ENCODE measurements at regions not wholly inside any gene's neighbourhood (a gene's known extent, or its start where the extent isn't known, plus 50 kb on each side); places are given as distances from the start of the nearest gene placed in this dataset.

- ATAC-seq = no peak
- 76 to 84% (median 78%) methylated on average over 8 of the region's 8 CpGs for WGBS, 4 donors
Measured at GRCh38 chr7:3107889-3108570, 64.4 kb upstream of the CARD11 start.

GRCh38 chr7:3109311-3109915 is 65.7 kb upstream of the CARD11 start:
- TF ChIP-seq CTCF (IDR thresholded peaks at IDR 0.05) (no peak), POLR2A (IDR thresholded peaks at IDR 0.05) (no peak)
- WGBS, 4 donors = 67 to 73% (median 69%) methylated on average over 9 of the region's 9 CpGs
- peaks cover 0 to 15% (median 0%) of the 10 kb centered on the region in 12 donors for H3K9me3 ChIP-seq
- no peaks in the 10 kb centered on the region for H3K36me3 ChIP-seq
- no peak for DNase-seq
- no peak overlapping the region for H3K4me3 ChIP-seq
- no peak for ATAC-seq
- H3K4me1 ChIP-seq = no peaks in the 10 kb centered on the region
- intact Hi-C loops (cut with DNase I) = no loop called here
- peaks cover 0 to 6% (median 0%) of the 10 kb centered on the region in 9 donors for H3K27me3 ChIP-seq
- H3K27ac ChIP-seq = no peak overlapping the region

More at GRCh38 chr7:3107889-3108570, 64.4 kb upstream of the CARD11 start:
- TF ChIP-seq CTCF (IDR thresholded peaks at IDR 0.05) (no peak), POLR2A (IDR thresholded peaks at IDR 0.05) (no peak)
- Histone ChIP-seq H3K9me3 (peaks cover 0 to 9% (median 0%) of the 10 kb centered on the region in 12 donors), H3K36me3 (no peaks in the 10 kb centered on the region), H3K4me1 (no peaks in the 10 kb centered on the region), H3K27me3 (peaks cover 0 to 6% (median 0%) of the 10 kb centered on the region in 9 donors), H3K4me3 (no peak overlapping the region), H3K27ac (no peak overlapping the region)
- intact Hi-C loops (cut with DNase I) = no loop called here
- no peak for DNase-seq

DNA sequence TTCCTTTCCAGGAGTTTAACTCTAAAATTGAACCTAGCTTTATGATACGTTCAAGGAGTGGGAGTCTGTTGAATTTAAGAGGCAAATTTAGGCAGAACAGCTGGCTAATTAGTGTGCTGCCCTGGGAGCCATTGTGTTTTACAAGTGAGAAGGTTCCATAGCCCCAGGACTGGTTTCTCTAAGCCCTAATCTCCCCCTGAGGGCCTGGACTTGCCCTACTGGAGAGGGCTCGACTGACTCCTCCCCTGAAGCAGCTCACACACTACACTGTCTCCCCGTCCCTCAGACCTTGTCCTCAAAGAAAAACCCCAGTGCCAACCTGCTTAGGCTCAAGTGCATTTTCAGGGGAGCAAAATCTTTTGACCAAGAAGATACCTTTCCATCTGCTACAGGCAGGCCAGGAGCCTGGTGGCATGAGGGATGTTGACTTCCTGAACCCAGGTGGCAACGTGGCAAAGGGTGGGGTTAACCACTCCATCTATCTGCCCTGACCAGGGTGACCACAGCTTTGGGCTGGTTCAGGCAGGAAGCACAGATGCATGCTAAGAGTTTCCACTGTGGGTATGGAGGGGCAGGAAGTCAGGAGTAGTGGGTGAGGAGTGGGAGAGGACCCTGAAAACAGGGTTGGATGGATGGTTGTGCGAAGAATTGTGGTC is 68.9 kb upstream of the CARD11 start:
- WGBS, 4 donors = 56 to 67% (median 57%) methylated on average over 5 of the region's 5 CpGs
- TF ChIP-seq POLR2A (IDR thresholded peaks at IDR 0.05) = no peak
- no peak for TF ChIP-seq CTCF (IDR thresholded peaks at IDR 0.05)

DNA sequence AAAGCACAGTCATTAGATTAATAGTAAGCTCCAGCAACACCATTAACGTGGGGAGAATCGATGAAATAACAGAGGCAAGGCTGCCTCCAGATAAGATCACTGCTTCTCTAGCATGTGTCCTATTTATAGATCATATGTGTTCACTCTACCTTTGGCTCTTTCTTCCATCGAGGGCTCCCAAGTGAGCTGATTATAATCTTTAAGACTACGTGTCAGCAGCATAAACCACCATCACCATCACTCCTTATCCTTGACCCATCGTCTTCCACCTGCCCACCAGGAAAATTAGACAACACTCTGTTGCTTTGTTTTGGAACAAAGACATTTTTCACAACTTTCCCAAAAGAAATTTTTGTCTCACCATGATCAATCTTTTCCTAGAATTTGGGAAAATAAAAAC is 71.2 kb upstream of the CARD11 start:
- Histone ChIP-seq H3K27ac (no peak overlapping the region), H3K4me1 (no peaks in the 10 kb centered on the region), H3K36me3 (no peaks in the 10 kb centered on the region), H3K27me3 (peaks cover 0 to 11% (median 0%) of the 10 kb centered on the region in 9 donors), H3K9me3 (peaks cover 0 to 12% (median 0%) of the 10 kb centered on the region in 12 donors), H3K4me3 (no peak overlapping the region)
- DNase-seq = no peak
- TF ChIP-seq POLR2A (IDR thresholded peaks at IDR 0.05) (no peak), CTCF (IDR thresholded peaks at IDR 0.05) (no peak)
- WGBS, 4 donors = 42 to 55% (median 46%) methylated on average over 5 of the region's 5 CpGs
- ATAC-seq = no peak
- intact Hi-C loops (cut with DNase I) = no loop called here

More for the DNA sequence above, 68.9 kb upstream of the CARD11 start:
- Histone ChIP-seq H3K9me3 (peaks cover 0 to 18% (median 0%) of the 10 kb centered on the region in 12 donors), H3K27me3 (peaks cover 0 to 11% (median 0%) of the 10 kb centered on the region in 9 donors), H3K4me3 (no peak overlapping the region), H3K4me1 (no peaks in the 10 kb centered on the region), H3K36me3 (no peaks in the 10 kb centered on the region), H3K27ac (no peak overlapping the region)
- DNase-seq = no peak
- no peak for ATAC-seq
- intact Hi-C loops (cut with DNase I) = no loop called here
